HG03097 (cell line): ENCODE measurements at regions not wholly inside any gene's neighbourhood (a gene's known extent, or its start where the extent isn't known, plus 50 kb on each side); places are given as distances from the start of the nearest gene placed in this dataset.

Experiments
- ATAC-seq: cut with Tn5 transposase; IDR thresholded peaks from one replicate; pipeline ENCODE4 v1.9.1; 2021; ENCODE audit not compliant: unreplicated experiment, low FRiP score

DNA sequence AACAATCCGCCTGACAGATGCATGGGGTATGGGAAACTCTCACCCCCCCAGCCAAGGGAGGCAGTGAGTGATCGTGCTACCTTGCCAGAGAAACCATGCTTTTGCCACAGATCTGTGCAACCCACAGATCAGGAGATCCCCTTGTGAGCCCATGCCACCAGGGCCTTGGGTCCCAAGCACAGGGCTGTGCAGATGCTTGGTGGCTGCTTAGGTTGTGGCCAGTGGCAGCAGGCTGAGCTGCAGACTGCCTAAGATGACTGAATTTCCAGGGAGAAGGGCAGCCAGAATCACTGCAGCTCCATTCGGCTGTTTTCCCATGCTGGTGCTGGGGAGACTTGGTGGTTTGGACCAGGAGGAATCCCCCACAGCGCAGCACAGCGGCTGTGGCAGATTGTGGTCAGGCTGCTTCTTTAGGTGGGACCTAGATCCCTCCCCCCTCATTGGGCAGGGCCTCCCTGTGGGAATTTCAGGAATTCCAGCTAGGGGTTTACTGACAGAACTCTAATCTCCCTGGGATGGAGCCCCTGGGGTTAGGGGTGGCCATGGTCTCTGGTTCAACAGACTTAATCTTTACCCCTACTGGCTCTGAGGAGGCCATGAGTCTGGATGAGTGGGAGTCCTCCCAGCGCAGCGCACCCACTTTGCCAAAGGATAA is 264.6 kb upstream of the DAAM1 start:
- ATAC-seq, result no peak

DNA sequence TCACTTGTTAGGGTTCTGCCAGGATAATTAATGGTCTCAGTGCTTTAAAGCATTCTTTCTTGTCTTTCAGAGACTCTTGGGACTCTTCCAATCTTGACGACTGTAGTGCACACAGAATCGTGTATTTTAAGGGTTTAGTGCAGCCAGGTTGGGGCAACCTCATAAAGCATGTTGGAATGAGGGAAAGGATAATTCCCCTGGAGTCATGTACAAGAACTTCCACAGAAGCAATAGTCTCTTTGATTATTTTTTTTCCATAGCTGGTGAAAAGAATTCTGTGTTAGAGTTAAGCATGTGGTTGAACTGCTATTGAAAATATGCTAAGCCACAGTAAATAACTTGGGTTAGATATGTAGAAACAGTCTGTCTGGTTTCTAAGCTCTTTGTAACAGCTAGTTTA is 246.8 kb upstream of the DAAM1 start:
- no peak for ATAC-seq

DNA sequence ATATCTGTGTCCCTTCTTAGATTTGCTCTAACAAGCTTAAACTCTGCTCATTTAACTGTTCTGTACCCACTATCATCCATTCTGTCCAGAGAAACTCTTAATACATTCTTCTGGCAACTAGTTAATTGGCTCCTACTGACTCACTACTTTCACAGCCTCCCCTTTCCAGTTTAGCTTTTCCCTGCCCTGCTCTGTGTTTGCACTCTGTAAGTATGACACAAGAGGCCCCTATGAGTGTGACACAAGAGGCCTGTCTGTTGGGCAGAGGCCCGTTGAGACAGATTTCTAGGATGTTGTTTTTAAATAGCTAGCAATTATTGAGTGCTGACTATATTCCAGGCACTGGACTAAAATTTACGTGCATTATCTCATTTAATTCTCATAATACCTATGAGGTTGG is 246.0 kb upstream of the DAAM1 start:
- no peak for ATAC-seq

DNA sequence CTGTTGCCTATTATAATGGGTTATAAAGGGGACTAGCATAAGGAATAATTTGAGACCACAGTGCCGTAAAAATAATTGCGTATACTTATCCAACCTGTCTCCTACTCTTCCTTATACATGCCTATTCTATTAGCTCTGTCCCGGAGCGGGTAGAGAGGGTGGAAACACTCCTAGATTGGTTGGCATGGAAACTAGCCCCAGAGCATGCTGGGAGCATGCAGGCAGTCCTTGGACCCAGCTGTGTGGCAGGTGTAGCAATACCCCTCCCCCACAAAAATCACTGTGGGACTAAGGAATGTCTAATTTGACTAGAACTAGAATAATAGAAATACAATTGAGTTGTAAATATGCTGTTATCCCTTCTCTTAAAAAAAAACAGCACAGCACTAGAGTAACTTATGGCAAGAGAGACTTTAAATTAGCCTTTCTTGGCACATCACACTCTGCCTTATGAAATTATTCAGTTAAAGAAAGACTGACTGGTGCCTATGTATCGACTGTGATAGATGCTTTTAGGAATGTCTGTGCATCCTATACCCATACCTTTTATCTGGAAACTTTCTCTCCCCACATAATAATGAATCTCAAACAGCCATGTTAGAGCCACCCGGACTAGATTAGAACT is 244.0 kb upstream of the DAAM1 start:
- no peak for ATAC-seq

DNA sequence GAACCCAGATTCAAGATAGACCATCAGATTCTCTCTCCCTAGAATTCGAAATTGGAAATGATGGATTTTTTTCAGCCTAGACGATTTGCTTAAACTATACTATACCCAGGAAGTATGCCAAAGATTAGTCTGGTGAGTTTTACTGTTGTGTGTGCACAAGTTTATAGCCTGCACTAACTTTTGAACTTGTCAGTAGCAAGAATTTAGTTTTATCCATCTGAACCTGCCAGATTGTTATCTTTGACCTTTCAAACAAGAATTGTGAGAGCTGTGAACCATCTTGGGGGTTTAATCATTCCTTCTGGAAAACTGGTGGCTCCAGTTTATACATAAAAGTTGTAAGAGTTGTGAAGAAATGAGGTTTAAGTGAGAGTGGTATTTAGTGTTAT is 243.5 kb upstream of the DAAM1 start:
- no peak for ATAC-seq

DNA sequence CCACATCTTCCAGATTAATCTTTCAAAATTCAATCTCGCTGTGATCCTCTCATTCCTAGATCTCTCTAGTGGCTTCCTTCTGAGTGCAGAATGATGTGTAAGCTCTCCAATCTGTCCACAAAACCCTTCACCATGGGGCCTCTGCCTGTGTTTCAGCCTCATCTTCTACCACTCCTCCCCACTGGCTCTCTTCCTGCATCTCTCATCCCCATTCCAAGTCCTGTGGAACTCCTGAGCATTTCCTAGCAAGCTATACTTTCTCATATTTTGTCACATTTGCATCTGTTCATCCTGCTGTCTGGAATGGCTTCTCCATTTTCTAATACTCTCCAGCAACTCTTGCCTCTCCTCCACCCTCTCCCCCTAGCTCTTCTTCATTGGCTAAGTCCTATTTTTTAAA is 242.0 kb upstream of the DAAM1 start:
- ATAC-seq, result no peak

DNA sequence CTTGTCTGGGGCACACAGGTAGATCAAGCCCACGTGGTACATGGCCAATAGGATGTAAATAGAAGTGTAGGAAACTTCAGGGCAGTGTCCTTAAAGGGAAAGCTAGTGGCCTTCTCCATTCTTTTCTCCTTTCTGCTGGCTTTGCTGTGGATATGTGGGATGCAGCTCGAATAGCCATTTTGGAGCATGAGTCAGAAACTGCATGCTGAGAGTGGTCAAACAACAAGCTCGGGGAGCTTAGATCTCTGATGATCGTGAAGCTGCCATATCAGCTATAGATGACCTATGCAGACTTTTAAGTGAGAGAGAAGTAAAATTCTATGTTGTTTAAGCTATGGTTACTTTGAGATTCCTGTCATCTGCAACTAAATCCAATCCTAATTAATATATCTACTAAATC is 241.3 kb upstream of the DAAM1 start:
- no peak for ATAC-seq

DNA sequence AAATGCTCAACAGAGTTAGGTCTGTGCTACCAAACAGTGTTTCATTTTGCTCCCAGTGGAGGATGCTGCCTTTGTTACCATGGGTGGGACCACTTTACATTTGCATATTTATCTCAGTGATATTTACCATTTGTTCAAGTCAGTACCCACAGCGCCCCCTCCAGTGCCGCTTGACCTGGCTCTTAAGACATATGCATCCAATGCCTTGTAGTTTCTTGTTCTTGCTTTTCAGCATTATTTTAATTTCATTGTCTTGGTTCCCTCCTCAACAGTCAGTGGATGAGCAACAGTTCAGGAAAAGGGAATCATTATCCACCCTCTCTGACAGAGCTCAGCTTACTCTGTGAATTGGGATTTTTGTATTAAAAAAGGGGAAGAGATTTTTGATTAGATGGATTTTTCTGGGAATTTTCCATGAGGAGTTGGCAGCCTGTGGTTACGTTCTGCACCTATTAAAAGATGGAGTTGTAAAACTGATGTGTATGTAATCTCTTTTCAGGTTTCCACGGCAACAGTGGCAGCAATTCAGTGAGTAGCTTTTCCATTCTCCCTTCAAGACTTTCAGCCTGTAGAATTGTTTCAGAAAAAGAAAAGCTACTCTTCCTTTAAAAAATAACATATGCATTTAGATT is 240.5 kb upstream of the DAAM1 start:
- ATAC-seq, result no peak

DNA sequence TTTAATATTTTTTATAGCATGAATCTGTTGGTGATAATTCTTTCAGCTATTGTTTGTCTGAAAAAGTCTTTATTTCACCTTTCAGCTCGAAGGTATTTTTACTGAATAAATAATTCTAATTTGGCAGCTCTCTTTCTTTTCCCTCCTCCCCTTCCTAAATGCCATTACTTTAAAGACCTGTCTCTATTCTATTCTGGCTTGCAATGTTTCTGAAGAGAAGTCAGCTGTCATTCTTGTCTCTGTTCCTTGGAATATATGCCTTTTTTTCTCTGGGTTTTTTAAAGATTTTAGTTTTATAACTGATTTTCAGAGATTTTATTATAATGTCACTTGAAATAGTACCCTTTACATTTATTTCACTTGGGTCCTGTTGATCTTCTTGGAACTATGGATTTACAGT is 237.9 kb upstream of the DAAM1 start:
- ATAC-seq, result no peak

DNA sequence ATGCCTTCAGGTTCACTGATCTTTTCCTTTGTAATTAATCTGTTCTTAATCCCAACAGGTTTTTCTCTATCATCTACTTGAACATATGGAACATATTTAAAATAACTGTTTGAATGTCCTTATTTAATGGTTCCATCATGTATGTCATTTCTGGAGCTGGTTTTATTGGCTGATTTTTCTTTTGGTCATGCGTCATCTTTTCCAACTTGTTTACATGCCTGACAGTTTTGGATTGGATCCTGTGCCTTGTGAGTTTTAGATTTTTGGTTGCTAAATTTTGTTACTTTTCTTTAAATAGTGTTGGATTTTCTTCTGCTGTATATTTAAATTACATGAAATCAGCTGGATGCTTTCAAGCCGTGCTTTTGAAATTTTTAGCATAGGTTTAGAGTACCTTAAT is 237.3 kb upstream of the DAAM1 start:
- no peak for ATAC-seq

DNA sequence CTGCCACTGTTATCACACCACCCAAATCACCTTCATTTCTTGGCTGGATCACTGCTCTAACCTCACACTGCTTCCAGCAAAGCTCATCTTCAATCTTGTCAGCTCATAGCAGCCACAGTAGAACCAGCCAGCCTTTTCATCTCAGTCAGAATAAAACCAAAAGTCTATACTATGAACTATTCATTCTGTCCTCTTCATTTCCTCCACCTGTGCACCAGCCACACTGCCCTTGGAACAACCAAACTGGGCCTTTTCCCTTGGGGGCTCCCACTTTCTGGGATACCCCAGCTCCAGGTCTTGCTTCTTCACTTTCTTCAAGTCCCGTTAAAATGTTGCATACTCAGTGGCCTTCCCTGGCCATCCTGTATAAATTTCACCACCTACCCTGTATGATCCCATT is 234.4 kb upstream of the DAAM1 start:
- ATAC-seq, result no peak

DNA sequence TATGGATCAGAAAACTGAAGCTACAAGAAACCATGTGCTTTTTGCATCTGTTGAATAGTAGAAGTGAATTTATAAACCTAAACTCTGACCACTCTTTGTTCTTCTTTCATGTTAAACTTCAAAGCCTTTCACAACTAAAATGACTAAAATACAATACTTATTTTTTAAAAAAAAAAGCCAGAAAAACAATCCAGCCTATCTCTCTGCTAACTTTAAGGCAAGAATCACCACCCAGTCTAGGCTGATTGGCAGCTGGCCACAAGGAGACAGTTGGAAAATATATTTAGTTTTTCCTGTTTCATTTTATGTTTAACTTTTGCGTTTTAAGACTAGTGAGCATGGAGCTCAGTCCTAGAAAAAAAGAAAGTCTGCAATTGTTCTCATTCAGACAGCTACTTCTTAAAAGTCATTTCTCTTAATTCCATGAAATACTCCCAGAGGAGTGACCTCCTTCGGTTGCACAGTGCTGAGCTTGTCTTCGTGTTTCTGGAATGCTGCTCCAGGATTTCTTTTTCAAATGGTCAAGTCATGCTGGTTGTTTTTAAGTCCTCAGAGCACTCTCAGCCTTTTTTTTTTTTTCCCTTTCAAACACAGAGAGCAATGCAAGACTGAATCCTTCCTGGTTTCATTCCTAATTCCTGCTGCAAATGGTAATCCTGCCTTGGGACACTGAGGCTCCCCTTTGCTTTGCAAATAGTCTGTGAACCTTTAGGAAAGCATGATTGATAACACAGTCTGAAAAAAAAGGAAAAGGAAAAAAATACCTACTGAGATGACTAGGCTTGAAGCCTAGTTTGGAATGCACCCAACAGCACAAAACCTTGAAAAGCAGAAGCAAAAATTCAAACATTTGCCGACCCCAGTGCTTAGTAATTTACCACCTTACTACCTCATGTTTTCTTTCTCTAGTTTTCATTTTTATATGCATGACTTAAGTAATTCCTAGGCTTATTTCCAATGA is 233.3 kb upstream of the DAAM1 start:
- no peak for ATAC-seq

DNA sequence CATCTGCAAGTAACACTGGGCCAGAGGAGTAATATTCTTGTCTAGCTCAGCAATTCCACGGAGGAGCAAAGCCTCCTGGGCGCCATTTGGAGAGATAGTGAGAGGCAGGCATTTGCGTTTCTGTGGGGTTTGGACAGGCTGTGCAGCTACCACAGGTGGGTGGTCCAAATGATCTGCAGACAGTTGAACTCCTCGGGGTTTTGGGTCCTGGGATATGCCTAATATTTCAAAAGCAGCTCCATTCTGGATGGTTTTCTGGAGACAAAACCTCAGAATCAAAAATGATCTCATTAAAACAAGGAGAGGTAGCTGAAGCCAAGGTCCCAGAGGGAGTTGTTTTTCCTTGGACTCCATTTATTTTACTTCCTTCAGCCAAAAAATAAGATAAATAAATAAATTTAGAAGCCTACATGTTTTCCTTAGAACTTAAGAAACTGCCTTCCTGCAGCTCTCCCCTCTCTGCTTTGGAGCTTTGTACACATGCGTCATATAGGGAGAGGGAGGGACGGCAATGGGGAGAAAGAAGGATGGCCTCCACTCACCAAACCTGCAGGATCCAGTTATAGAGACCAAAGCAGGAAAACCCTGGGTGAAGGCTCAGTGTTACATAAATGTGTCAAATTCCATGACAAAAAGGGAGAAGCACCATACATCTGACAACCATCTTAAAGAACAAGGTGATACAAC is 227.3 kb upstream of the DAAM1 start:
- ATAC-seq, result no peak

DNA sequence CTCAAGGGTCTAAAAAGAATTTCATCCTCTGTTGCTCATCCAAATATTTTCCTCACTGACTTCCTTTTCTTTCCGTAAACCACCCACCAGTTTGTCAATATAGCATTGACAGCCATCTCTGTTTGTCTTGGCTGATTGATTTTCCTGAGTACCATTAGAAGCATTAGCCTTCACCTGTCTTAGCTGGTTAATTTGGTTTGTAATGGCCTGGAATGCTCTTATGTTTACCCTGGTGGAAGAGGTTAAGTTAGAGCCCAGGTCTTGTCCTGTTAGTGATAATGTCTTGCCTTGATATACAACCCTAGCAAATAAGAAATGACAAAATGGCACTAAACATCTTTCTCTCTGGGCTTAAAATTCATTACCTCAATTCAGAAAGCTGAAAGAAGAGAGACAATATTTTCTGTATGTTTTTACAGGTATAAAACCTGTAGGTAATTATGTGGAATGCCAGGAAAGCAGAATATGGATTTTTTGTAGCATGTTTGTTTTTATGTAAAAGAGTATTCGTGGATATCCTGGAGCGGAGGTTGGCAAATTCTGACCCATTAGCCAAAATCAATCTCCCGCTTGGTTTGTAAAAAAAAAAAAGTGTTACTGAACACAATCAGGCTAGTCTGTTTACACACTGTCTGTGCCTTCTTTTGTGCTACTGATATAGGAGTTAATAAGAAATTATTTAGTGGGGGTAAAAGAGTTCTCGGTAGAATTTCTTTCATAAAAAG is 224.4 kb upstream of the DAAM1 start:
- ATAC-seq, result no peak

DNA sequence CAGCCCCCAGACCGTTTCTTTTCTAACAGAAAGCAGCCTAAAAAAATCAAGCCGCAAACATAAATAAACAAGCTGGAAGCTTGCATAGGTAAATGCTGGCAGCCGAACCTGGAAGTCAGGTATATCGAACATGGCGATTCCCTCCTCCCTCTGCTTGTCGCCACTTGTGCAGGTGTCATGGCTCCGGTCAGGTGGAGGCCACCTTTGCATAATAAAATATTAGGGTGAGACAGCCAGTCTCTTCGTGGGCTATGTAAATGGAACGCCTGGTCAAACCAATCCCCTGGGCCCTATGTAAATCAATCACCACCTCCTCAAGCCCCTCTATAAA is 223.9 kb upstream of the DAAM1 start:
- no peak for ATAC-seq

DNA sequence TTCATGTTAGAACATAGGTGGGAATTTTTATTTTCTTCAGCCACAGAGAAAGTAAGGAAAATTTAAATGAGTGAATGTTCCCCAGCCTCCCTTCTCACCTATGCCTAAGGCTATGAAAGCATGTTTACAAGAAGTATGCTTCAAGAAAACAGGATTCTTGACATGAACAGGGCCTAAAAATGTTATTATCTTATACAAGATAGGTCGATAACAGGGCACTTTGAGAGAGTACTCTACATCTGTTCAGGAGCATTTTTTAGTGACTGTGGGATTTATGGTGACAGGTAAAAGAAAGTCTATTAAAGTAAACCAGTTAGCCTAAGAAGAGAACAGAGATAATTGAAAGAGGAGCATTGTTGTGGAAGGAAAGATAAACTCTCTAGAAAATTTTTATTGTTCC is 222.9 kb upstream of the DAAM1 start:
- no peak for ATAC-seq

DNA sequence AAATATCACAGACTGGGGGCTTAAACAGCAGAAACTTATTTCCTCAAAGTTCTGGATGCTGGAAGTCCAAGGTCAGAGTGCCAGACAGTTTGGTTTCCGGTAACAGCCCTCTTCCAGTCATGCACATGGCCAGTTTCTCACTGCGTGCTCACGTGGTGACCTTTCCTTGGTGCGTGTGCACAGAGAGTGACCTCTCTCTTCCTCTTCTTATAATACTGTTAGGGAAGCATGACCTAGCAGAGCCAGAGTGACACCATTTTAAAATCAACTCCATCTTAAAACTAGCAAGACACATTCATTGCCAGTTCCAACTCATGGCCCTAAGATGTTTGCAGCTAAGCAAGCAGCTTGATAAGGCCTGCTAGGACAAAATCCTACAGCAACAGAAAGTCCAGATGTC is 221.5 kb upstream of the DAAM1 start:
- no peak for ATAC-seq

DNA sequence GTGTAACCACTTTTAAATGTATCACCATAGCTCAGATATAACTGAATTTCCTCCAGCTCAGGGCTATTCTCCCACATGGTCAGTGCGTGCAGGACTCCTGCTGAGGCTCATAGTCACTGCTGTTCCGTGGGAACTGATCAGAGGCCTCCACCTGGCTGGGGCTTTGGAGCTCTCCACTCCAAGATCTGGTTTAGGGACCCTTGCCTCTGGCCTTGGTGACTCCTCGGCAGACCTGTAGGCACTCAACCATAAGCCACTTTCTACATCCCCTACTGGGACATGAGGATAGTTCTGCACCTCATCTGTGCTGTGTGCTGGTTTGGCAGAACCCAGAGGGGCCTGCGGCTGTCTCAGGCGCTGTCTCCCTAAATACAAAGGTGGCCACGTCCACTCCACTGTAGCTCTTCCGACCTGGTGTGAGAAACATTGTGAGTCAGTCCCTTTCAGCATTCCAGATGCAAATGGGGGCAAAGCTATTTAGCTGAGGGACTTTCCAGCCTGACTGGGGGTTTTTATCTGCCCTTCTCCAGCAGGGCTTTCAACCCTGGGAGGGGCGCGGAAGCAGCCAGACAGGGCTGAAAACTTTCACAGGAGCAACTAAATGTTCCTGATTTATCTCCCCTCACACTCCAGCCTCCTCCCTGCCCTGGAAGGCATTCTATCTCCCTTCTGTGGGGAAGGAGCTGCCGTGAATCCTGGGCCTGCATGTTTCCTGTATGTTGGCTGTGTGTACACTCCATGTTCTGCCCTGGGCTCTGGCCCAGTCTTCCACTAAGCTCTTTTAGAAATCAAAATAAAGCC is 218.3 kb upstream of the DAAM1 start:
- ATAC-seq, result no peak

DNA sequence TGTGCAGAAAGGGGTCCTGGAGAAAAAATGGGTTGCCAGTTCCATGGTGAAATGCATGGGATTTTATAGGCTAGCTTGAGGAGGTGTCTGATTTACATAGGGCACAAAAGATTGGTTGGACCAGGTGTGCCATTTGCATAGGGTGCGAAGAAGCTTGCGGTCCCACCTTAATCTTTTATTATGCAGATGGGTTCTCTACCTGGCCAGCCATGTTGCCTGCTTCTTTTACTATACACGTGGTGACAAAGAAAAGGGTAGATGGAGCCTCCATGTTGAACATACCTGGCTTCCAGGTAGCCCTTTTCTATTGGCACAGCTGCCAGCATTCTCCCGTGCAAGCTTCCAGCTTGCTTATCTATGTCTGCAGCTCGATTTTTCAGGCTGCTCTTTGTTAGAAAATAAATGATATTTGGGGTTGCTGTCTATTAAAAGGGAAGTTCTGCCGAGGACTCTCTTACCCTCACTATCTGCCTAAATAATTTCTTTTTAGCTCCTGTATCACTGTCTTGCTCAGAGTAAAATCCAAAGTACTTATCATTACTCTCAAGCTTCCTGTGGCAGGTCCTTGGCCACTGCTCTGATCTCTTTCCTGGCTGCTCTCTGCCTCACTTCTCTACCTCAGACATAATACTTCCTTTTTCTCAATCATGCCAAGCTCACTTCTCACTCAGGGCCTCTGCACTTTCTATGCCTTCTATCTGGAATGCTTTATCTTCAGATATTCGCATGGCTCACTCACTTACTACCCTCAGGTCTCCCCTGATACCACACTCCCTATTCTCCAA is 216.0 kb upstream of the DAAM1 start:
- ATAC-seq, result no peak
